ENCODE measurements at regions not wholly inside any gene's neighbourhood (a gene's known extent, or its start where the extent isn't known, plus 50 kb on each side); places are given as distances from the start of the nearest gene placed in this dataset.

DNA sequence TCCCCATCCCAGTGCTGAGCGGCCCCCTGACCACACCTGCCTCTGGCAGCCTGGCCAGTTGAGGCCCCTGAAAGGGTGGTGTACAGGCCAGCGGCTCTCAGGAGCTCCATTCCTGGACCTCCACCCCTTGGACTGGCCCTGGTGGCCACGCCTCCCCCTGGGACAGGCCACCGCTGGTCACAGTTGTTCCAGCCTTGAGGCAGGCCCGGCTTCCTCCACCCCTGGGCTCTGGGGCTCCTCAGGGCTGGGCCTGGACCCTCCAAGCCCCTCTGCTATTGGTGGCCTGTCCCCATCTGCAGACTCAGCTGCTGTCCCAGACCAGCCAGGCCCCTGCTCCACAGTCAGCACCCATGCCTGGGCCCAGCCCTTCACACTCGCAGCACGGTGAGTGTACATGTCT, 93.2 kb upstream of the NKX1-1 start:
- Histone ChIP-seq H2AFZ (ENCODE audit: insufficient read depth, low read depth, low read length, poor library complexity, severe bottlenecking) (no peak overlapping the region), H4K20me1 (ENCODE audit: control insufficient read depth, insufficient read depth, low read length, poor library complexity, severe bottlenecking) (no peaks in the 10 kb centered on the region), H3K4me3 (ENCODE audit: control extremely low read depth in 1 of 5, extremely low read depth in 1 of 5, insufficient read depth in 1 of 5, low read depth in 2 of 5, low read length in 4 of 5) (no peak overlapping the region), H3K4me1 (ENCODE audit: control insufficient read depth in 2 of 2, insufficient read depth in 2 of 2, low read length in 2 of 2) (no peaks in the 10 kb centered on the region), H3K79me2 (ENCODE audit: control insufficient read depth, insufficient read depth, low read length) (no peaks in the 10 kb centered on the region), H3K4me2 (replicated peaks; ENCODE audit: low read depth, low read length, poor library complexity, severe bottlenecking) (no peak overlapping the region), H3K9ac (ENCODE audit: low read length) (no peak overlapping the region), H3K9me3 (ENCODE audit: control extremely low read depth in 1 of 3, control insufficient read depth in 2 of 3, insufficient read depth in 1 of 3, low read length in 2 of 3) (peaks cover 0 to 15% (median 0%) of the 10 kb centered on the region in 3 donors), H3K27me3 (replicated peaks in 1 of 4; ENCODE audit: control extremely low read depth in 1 of 4, control insufficient read depth in 3 of 4, insufficient read depth in 4 of 4, low read length in 3 of 4) (no peaks in the 10 kb centered on the region), H3K36me3 (replicated peaks in 1 of 2; ENCODE audit: control extremely low read depth in 1 of 2, control insufficient read depth in 1 of 2, extremely low read depth in 1 of 2, insufficient read depth in 2 of 2, low read length in 1 of 2) (no peaks in the 10 kb centered on the region), H3K27ac (ENCODE audit: low read length in 2 of 2) (no peak overlapping the region)
- Mint-ChIP-seq H3K4me1 (no peaks in the 10 kb centered on the region), H3K27ac (no peak overlapping the region), H3K27me3 (peaks cover 3% of the 10 kb centered on the region), H3K4me3 (no peak overlapping the region), H3K9me3 (ENCODE audit: insufficient read depth) (no peaks in the 10 kb centered on the region)
- no peak for DNase-seq
- POLR2A ChIA-PET: no interaction called here
- no peak for ATAC-seq (ENCODE audit: low read depth)
- 85% methylated on average over 5 of the region's 7 CpGs for WGBS (ENCODE audit: insufficient coverage)
- CTCF ChIA-PET: no interaction called here
- TF ChIP-seq, protein P1, sequence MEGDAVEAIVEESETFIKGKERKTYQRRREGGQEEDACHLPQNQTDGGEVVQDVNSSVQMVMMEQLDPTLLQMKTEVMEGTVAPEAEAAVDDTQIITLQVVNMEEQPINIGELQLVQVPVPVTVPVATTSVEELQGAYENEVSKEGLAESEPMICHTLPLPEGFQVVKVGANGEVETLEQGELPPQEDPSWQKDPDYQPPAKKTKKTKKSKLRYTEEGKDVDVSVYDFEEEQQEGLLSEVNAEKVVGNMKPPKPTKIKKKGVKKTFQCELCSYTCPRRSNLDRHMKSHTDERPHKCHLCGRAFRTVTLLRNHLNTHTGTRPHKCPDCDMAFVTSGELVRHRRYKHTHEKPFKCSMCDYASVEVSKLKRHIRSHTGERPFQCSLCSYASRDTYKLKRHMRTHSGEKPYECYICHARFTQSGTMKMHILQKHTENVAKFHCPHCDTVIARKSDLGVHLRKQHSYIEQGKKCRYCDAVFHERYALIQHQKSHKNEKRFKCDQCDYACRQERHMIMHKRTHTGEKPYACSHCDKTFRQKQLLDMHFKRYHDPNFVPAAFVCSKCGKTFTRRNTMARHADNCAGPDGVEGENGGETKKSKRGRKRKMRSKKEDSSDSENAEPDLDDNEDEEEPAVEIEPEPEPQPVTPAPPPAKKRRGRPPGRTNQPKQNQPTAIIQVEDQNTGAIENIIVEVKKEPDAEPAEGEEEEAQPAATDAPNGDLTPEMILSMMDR (IDR thresholded peaks at IDR 0.05): no peak
- no peak for TF ChIP-seq EZH2 (IDR thresholded peaks at IDR 0.05; ENCODE audit: borderline replicate concordance, insufficient read depth, low read depth, low read length, poor library complexity, severe bottlenecking)
- intact Hi-C loops (cut with micrococcal nuclease): no loop called here

DNA sequence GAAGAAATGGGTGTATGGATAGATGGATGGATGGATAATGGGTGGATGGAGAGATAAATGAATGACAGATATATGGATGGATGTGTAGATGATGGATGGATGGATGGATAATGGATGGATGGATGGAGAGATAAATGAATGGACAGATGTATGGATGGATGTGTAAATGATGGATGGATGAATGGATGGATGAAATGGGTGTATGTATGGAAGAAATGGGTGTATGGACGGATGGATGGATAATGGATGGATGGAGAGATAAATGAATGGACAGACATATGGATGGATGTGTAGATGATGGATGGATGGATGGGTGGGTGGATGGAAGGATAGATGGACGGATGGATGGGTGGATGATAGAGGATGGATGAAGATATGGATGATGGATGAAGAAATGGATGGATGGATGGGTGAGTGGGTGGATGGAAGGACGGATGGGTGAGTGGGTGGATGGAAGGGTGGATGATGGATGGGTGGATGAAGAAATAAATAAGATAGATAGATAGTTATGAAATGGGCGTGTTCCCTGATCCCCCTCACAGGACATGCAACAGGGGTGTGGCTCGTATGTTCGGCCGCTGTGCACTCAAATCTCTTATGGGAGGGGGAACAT, 91.1 kb upstream of the NKX1-1 start:
- Histone ChIP-seq H3K79me2 (ENCODE audit: control insufficient read depth, insufficient read depth, low read length) (no peaks in the 10 kb centered on the region), H3K9me3 (ENCODE audit: control extremely low read depth in 1 of 3, control insufficient read depth in 2 of 3, insufficient read depth in 1 of 3, low read length in 2 of 3) (no peaks in the 10 kb centered on the region), H3K4me2 (replicated peaks; ENCODE audit: low read depth, low read length, poor library complexity, severe bottlenecking) (no peak overlapping the region), H3K27ac (ENCODE audit: low read length in 2 of 2) (no peak overlapping the region), H2AFZ (ENCODE audit: insufficient read depth, low read depth, low read length, poor library complexity, severe bottlenecking) (no peak overlapping the region), H3K27me3 (replicated peaks in 1 of 4; ENCODE audit: control extremely low read depth in 1 of 4, control insufficient read depth in 3 of 4, insufficient read depth in 4 of 4, low read length in 3 of 4) (no peaks in the 10 kb centered on the region), H3K36me3 (replicated peaks in 1 of 2; ENCODE audit: control extremely low read depth in 1 of 2, control insufficient read depth in 1 of 2, extremely low read depth in 1 of 2, insufficient read depth in 2 of 2, low read length in 1 of 2) (no peaks in the 10 kb centered on the region), H4K20me1 (ENCODE audit: control insufficient read depth, insufficient read depth, low read length, poor library complexity, severe bottlenecking) (no peaks in the 10 kb centered on the region), H3K4me3 (ENCODE audit: control extremely low read depth in 1 of 5, extremely low read depth in 1 of 5, insufficient read depth in 1 of 5, low read depth in 2 of 5, low read length in 4 of 5) (no peak overlapping the region), H3K4me1 (ENCODE audit: control insufficient read depth in 2 of 2, insufficient read depth in 2 of 2, low read length in 2 of 2) (no peaks in the 10 kb centered on the region), H3K9ac (ENCODE audit: low read length) (no peak overlapping the region)
- DNase-seq: no peak
- Mint-ChIP-seq H3K9me3 (ENCODE audit: insufficient read depth) (no peaks in the 10 kb centered on the region), H3K4me3 (no peak overlapping the region), H3K27ac (no peak overlapping the region), H3K27me3 (peaks cover 9% of the 10 kb centered on the region), H3K4me1 (no peaks in the 10 kb centered on the region)
- ChIA-PET POLR2A (no interaction called here), CTCF (no interaction called here)
- WGBS (ENCODE audit: insufficient coverage): 80% methylated on average over 7 of the region's 7 CpGs
- intact Hi-C loops (cut with micrococcal nuclease): no loop called here
- TF ChIP-seq, protein P1 (IDR thresholded peaks at IDR 0.05): no peak
- no peak for TF ChIP-seq EZH2 (IDR thresholded peaks at IDR 0.05; ENCODE audit: borderline replicate concordance, insufficient read depth, low read depth, low read length, poor library complexity, severe bottlenecking)
- no peak for ATAC-seq (ENCODE audit: low read depth)
